GM23248 (cell line): ENCODE measurements at regions not wholly inside any gene's neighbourhood (a gene's known extent, or its start where the extent isn't known, plus 50 kb on each side); places are given as distances from the start of the nearest gene placed in this dataset.

Experiments
- DNase-seq: peaks from one replicate; pipeline ENCODE4 v3.0.0-alpha.2; 2015
- H2AFZ ChIP-seq: fragments of 200-600 bp; sonication (generic); 2 replicates; pipeline ENCODE4 v1.6.1; 2016; ENCODE audit warnings: antibody characterized with exemption
- H3F3A ChIP-seq: fragments of 200-600 bp; sonication (generic); 2 replicates; pipeline ENCODE4 v1.6.1; 2016; ENCODE audit warnings: mild to moderate bottlenecking, antibody characterized with exemption, mixed run types; ENCODE audit not compliant: insufficient read depth
- H3K27ac ChIP-seq: fragments of 200-600 bp; sonication (generic); 2 replicates; pipeline ENCODE4 v1.5.1; 2016; ENCODE audit warnings: mild to moderate bottlenecking
- H3K27me3 ChIP-seq: fragments of 200-600 bp; sonication (generic); replicated peaks from 2 replicates; pipeline ENCODE4 v1.6.1; 2016; ENCODE audit warnings: mild to moderate bottlenecking; ENCODE audit not compliant: insufficient read depth
- H3K36me3 ChIP-seq: fragments of 200-600 bp; sonication (generic); 2 replicates; pipeline ENCODE4 v1.6.1; 2016; ENCODE audit warnings: low read depth, mild to moderate bottlenecking
- H3K4me1 ChIP-seq: fragments of 200-600 bp; sonication (generic); 2 replicates; pipeline ENCODE4 v1.6.1; 2016; ENCODE audit warnings: mild to moderate bottlenecking; ENCODE audit not compliant: insufficient read depth
- H3K4me2 ChIP-seq: fragments of 200-600 bp; sonication (generic); one replicate; pipeline ENCODE4 v1.6.1; 2016; ENCODE audit warnings: mild to moderate bottlenecking; ENCODE audit not compliant: unreplicated experiment
- H3K4me3 ChIP-seq: fragments of 200-600 bp; sonication (generic); 2 replicates; pipeline ENCODE4 v1.5.1; 2016; ENCODE audit warnings: mild to moderate bottlenecking
- H3K79me2 ChIP-seq: fragments of 200-600 bp; sonication (generic); 2 replicates; pipeline ENCODE4 v1.6.1; 2016; ENCODE audit warnings: mild to moderate bottlenecking; ENCODE audit not compliant: insufficient read depth
- H3K9ac ChIP-seq: fragments of 200-600 bp; sonication (generic); 2 replicates; pipeline ENCODE4 v1.6.1; 2016; ENCODE audit warnings: mild to moderate bottlenecking
- H3K9me2 ChIP-seq: fragments of 200-600 bp; sonication (generic); 2 replicates; pipeline ENCODE4 v1.6.1; 2016; ENCODE audit warnings: mixed run types, mild to moderate bottlenecking, moderate library complexity; ENCODE audit not compliant: insufficient read depth
- H3K9me3 ChIP-seq: fragments of 200-600 bp; sonication (generic); one replicate; pipeline ENCODE4 v1.6.1; 2017; ENCODE audit warnings: low read depth
- H4K20me1 ChIP-seq: fragments of 200-600 bp; sonication (generic); 2 replicates; pipeline ENCODE4 v1.6.0; 2016; ENCODE audit not compliant: insufficient read depth
- EZH2 ChIP-seq: fragments of 200-600 bp; sonication (generic); IDR thresholded peaks from 2 replicates; pipeline ENCODE4 v1.6.1; 2018; ENCODE audit warnings: antibody characterized with exemption, mild to moderate bottlenecking; ENCODE audit not compliant: insufficient read depth, poor library complexity, severe bottlenecking
- EZH2phosphoT487 ChIP-seq: fragments of 200-600 bp; sonication (generic); IDR thresholded peaks from 2 replicates; pipeline ENCODE4 v1.6.1; 2018; ENCODE audit warnings: antibody characterized with exemption, moderate library complexity, mild to moderate bottlenecking, low read depth; ENCODE audit not compliant: insufficient read depth
- WGBS, 2 experiments: methylation state at CpG; one replicate each; pipeline ENCODE4 v1.1.6; 2015 to 2017; ENCODE audit warnings: low lambda C conversion rate in 2 of 2, low coverage in 1 of 2; ENCODE audit errors: missing lambda C conversion rate in 2 of 2; 5-methylcytosine and 5-hydroxymethylcytosine counted together
- in situ Hi-C: fragments of 300-500 bp; cut with MboI; formaldehyde crosslinking; loops from 2 replicates; pipeline ENCODE4 v1.15.0; 2020

DNA sequence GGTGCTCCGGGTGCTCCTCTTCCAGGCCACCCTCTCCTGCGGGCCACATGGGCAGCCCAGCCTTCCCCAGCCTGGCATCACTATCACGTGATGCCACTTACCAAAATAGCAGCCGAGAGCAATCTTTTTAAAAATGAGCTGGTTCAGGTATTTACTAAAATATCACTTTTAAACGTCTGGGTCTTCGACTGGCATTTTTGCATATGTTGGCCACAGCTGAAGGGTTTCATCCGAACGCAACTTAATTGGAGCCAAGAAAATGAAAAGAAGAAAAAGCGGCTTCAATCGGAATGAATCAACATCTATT is 94.6 kb upstream of the ANO1 start:
- peaks cover 71% of the 10 kb centered on the region for H3K27me3 ChIP-seq
- H2AFZ ChIP-seq, result no peak overlapping the region
- no peak for DNase-seq

DNA sequence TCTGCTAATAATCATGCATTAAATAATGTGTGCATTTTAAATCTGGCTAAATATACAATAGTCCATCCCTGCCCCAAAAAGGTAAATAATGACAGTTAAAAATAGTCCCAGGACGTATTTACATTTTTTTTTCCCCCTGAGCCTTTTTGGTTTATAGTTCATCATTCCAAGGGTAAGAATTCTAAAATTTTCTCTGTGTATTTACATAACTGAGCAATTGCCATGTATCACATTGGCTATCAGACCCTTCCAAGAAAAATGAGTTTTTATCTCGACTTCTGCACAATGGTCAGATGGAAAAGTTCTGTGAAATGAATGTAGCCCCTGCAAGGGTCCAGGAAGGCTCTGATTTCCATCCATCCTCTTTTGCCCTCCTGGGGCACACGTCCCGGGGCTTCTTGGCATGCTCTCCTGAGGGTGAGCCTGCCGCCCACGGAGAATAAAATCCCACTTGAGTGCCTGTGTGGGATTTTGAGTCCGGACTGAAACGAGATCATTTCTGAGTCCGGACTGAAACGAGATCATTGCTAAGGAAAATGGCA is 94.1 kb upstream of the ANO1 start:
- Histone ChIP-seq H3K36me3 (no peaks in the 10 kb centered on the region), H3K27ac (no peak overlapping the region), H3K27me3 (peaks cover 69% of the 10 kb centered on the region), H3K4me1 (no peaks in the 10 kb centered on the region), H3K9me2 (no peaks in the 10 kb centered on the region), H3F3A (no peaks in the 10 kb centered on the region), H3K4me2 (no peak overlapping the region), H4K20me1 (no peaks in the 10 kb centered on the region), H3K79me2 (no peaks in the 10 kb centered on the region), H3K9ac (no peak overlapping the region), H2AFZ (no peak overlapping the region), H3K9me3 (no peaks in the 10 kb centered on the region), H3K4me3 (no peak overlapping the region)
- WGBS, 2 experiments, result 7 to 14% methylated on average over 8 to 10 of the region's 10 CpGs
- TF ChIP-seq EZH2phosphoT487 (0 out of 2 replicates have a peak, but pooled peaks have one; percentile 15), EZH2 (peak; percentile 53)
- in situ Hi-C loops, result no loop called here
- no peak for DNase-seq

More for the DNA sequence above, 94.6 kb upstream of the ANO1 start:
- no peaks in the 10 kb centered on the region for H3K4me1 ChIP-seq
- no peaks in the 10 kb centered on the region for H3K79me2 ChIP-seq
- no peaks in the 10 kb centered on the region for H3F3A ChIP-seq
- H3K4me3 ChIP-seq, result no peak overlapping the region
- no peak overlapping the region for H3K27ac ChIP-seq
- no peaks in the 10 kb centered on the region for H3K9me3 ChIP-seq
- H3K9me2 ChIP-seq, result no peaks in the 10 kb centered on the region
- TF ChIP-seq EZH2phosphoT487, result no peak
- no peak for TF ChIP-seq EZH2
- no peak overlapping the region for H3K4me2 ChIP-seq
- no peaks in the 10 kb centered on the region for H3K36me3 ChIP-seq
- no peaks in the 10 kb centered on the region for H4K20me1 ChIP-seq
- WGBS, 2 experiments, result 50 to 57% methylated on average over 10 of the region's 10 CpGs
- in situ Hi-C loops, result no loop called here
- H3K9ac ChIP-seq, result no peak overlapping the region

DNA sequence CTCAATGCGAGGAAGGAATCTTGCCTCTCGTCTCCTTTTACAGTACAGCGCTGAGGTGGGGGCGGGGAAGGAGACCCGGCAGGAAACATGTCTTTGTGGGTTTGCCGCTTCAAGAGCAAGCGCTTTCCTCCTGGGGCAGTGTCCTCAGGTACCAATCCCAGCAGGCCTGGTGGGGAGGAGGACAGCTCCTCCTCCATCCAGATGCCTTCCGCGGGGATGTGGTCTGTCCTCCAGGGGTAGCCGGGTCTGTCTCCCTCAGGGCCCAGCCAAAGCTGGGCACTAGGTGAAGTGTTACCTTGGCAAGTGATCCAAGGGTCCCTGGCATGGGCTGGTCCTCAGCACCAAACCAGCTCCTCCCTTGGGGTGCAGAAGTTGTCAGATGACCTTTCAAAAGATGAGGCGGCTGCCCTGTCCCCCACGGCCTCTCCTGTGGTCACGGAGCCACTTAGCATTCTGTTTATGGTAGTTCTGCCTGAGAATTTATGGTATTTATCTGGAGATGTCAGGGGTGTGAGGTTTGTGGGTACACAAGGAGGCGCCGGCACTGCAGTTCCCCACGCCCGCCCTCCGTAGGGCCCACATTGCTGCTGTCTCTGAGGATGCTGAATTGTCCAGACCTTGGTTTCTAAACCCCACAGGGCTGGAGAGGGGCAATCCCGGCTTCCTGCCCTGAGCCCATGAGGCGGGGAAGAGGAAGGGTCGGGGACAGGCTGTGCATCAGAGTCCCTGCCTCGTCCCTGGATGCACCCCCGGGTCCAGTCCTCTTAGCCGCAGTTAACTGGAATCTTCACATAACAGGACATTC is 93.5 kb upstream of the ANO1 start:
- no peaks in the 10 kb centered on the region for H3K4me1 ChIP-seq
- H3K27ac ChIP-seq, result no peak overlapping the region
- no peak overlapping the region for H3K4me2 ChIP-seq
- H2AFZ ChIP-seq, result no peak overlapping the region
- H3K9me3 ChIP-seq, result no peaks in the 10 kb centered on the region
- 6 to 8% methylated on average over 22 to 23 of the region's 24 CpGs for WGBS, 2 experiments
- in situ Hi-C loops, result no loop called here
- H3K79me2 ChIP-seq, result no peaks in the 10 kb centered on the region
- TF ChIP-seq EZH2phosphoT487 (0 out of 2 replicates have a peak, but pooled peaks have one; percentile 1), EZH2 (peak; percentile 63)
- no peak overlapping the region for H3K4me3 ChIP-seq
- no peaks in the 10 kb centered on the region for H3K9me2 ChIP-seq
- no peaks in the 10 kb centered on the region for H3K36me3 ChIP-seq
- H3K27me3 ChIP-seq, result peaks cover 65% of the 10 kb centered on the region
- no peaks in the 10 kb centered on the region for H3F3A ChIP-seq
- no peaks in the 10 kb centered on the region for H4K20me1 ChIP-seq
- DNase-seq, result no peak
- no peak overlapping the region for H3K9ac ChIP-seq

DNA sequence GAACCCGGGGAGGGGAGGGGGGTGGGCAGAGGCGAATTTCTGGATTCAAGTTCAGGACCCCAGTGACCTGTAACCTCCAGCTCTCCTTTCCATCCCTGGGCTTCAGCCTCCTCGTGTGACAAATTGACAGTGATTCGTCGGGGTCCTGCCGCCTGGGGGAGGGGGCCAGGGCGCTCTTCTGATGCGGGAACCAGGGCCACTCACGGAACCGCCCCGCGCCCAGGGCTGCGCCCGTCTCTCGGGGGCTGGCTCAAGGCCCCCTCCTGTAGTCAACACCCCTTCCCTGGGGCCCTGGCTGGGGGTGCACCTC is 92.8 kb upstream of the ANO1 start:
- in situ Hi-C loops, result no loop called here
- H3K4me3 ChIP-seq, result no peak overlapping the region
- no peak overlapping the region for H3K9ac ChIP-seq
- H3K9me3 ChIP-seq, result no peaks in the 10 kb centered on the region
- TF ChIP-seq EZH2phosphoT487, result no peak
- no peak for TF ChIP-seq EZH2
- H3K9me2 ChIP-seq, result no peaks in the 10 kb centered on the region
- H3K36me3 ChIP-seq, result no peaks in the 10 kb centered on the region
- no peak for DNase-seq
- no peaks in the 10 kb centered on the region for H3K4me1 ChIP-seq
- WGBS, 2 experiments, result 6 to 7% methylated on average over 9 to 14 of the region's 15 CpGs
- no peak overlapping the region for H3K27ac ChIP-seq
- H3F3A ChIP-seq, result no peaks in the 10 kb centered on the region
- H3K4me2 ChIP-seq, result no peak overlapping the region
- H3K27me3 ChIP-seq, result peaks cover 64% of the 10 kb centered on the region
- no peak overlapping the region for H2AFZ ChIP-seq
- H3K79me2 ChIP-seq, result no peaks in the 10 kb centered on the region
- no peaks in the 10 kb centered on the region for H4K20me1 ChIP-seq
